Neutrophil (primary cell): ENCODE measurements at regions not wholly inside any gene's neighbourhood (a gene's known extent, or its start where the extent isn't known, plus 50 kb on each side); places are given as distances from the start of the nearest gene placed in this dataset.

Experiments
- H3K27ac ChIP-seq: fragments of 200-600 bp; sonication (generic); 2 replicates; pipeline ENCODE4 v1.5.1; 2016; ENCODE audit warnings: mild to moderate bottlenecking, moderate library complexity
- H3K27me3 ChIP-seq: fragments of 200-600 bp; sonication (generic); 2 replicates; pipeline ENCODE4 v1.6.0; 2016; ENCODE audit warnings: mild to moderate bottlenecking
- H3K36me3 ChIP-seq: fragments of 200-600 bp; sonication (generic); 2 replicates; pipeline ENCODE4 v1.5.1; 2017
- H3K4me1 ChIP-seq, 2 experiments: fragments of 200-600 bp in 1 of 2; sonication (generic) in 1 of 2; 1 replicate in 1 of 2; 2 replicates in 1 of 2; pipeline versions ENCODE4 v1.5.1 to v1.6.1; 2013 to 2016; ENCODE audit warnings: low read depth in 1 of 2, low read length in 1 of 2, mild to moderate bottlenecking in 1 of 2, moderate library complexity in 1 of 2; ENCODE audit not compliant: control insufficient read depth in 1 of 2, insufficient read depth in 1 of 2
- H3K4me3 ChIP-seq, 2 experiments: fragments of 200-600 bp in 1 of 2; sonication (generic) in 1 of 2; 1 replicate in 1 of 2; 2 replicates in 1 of 2; pipeline ENCODE4 v1.5.1; 2013 to 2016; ENCODE audit warnings: low read depth in 1 of 2, low read length in 1 of 2, mild to moderate bottlenecking in 1 of 2, moderate library complexity in 1 of 2
- H3K9me3 ChIP-seq: fragments of 200-600 bp; sonication (generic); 2 replicates; pipeline ENCODE4 v1.5.1; 2016
- TF ChIP-seq, protein P1 (sequence below): fragments of 200-600 bp; sonication (generic); IDR thresholded peaks from 2 replicates; pipeline ENCODE4 v1.5.1; 2016; ENCODE audit warnings: antibody characterized with exemption

DNA sequence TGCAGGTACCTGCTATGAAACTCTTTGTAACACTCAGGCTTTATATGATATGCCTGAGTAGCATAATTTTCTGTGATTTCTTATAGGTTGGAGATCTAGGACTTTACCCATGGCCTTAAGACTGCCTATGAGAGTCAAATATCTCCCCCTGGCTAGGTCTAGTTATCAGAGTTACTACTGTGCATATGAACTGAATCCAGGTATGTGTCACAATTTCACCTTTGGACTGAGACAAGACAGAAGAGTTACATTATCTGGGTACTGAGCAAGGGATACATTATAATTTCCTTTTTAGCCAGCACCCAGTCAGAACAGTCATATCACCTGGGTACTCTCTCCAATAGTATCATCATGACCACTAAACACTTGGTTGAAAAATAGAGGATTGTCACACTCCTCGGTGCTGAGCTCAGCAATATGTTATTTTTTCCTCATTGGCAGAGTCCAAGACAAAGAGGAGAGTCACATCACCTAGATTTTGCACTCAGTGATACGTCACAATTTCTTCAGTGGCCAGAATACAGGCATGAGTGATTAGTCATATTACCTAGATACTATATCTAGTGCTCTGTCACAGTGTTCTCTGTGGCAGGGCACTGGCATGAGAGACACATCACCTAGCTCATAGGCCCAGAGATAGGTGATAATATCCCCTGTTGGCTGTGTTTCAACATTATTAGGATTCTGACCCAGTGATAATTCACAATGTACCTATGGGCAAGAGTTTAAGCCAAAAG lies 1027.6 kb upstream of the AMELY start:
- TF ChIP-seq, protein P1, sequence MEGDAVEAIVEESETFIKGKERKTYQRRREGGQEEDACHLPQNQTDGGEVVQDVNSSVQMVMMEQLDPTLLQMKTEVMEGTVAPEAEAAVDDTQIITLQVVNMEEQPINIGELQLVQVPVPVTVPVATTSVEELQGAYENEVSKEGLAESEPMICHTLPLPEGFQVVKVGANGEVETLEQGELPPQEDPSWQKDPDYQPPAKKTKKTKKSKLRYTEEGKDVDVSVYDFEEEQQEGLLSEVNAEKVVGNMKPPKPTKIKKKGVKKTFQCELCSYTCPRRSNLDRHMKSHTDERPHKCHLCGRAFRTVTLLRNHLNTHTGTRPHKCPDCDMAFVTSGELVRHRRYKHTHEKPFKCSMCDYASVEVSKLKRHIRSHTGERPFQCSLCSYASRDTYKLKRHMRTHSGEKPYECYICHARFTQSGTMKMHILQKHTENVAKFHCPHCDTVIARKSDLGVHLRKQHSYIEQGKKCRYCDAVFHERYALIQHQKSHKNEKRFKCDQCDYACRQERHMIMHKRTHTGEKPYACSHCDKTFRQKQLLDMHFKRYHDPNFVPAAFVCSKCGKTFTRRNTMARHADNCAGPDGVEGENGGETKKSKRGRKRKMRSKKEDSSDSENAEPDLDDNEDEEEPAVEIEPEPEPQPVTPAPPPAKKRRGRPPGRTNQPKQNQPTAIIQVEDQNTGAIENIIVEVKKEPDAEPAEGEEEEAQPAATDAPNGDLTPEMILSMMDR = no peak
- no peak overlapping the region for H3K4me3 ChIP-seq
- no peaks in the 10 kb centered on the region for H3K9me3 ChIP-seq
- no peaks in the 10 kb centered on the region for H3K27me3 ChIP-seq
- no peaks in the 10 kb centered on the region for H3K4me1 ChIP-seq
- H3K36me3 ChIP-seq = no peaks in the 10 kb centered on the region
- no peak overlapping the region for H3K27ac ChIP-seq

DNA sequence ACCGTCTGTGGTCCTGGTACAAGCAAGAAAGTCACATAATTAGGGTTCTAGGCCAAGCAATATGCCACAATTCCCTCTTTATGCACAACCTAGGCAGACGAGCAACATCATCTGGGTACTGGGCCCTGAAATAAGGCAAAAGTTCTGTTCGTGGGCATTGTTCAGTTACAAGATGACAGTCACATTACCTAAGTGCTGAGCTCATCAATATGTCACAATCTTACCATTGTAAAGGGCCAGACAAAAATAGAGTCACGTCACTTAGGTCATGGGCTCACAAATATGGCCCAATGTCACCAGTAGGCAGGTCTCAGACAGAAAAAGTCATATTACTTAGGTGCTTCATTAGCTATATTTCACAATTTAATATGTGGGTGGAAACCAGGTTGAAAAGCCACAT lies 1025.3 kb upstream of the AMELY start:
- Histone ChIP-seq H3K27ac (no peak overlapping the region), H3K9me3 (no peaks in the 10 kb centered on the region), H3K36me3 (no peaks in the 10 kb centered on the region), H3K4me1 (no peaks in the 10 kb centered on the region), H3K27me3 (no peaks in the 10 kb centered on the region), H3K4me3 (no peak overlapping the region)
- TF ChIP-seq, protein P1 = no peak

DNA sequence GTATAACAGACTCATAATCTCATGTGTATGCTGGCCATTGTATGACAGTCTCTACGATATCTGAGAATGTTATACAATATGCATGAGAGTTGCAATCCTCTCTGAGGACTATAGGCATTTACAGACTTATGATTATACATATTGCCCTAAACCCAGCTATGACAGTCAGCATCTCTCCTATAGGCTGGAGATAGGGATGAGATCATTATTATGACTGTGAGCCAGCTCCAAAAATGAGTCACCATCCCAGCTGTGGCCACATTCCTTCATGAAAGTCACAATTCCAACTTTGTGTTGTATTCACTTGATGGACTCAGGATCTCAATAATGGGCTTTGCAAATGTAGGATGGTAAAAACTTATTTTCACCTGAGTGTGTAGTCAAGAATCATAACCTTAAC lies 1024.5 kb upstream of the AMELY start:
- TF ChIP-seq, protein P1 = no peak
- Histone ChIP-seq H3K27ac (no peak overlapping the region), H3K27me3 (no peaks in the 10 kb centered on the region), H3K9me3 (no peaks in the 10 kb centered on the region), H3K36me3 (no peaks in the 10 kb centered on the region), H3K4me3 (no peak overlapping the region), H3K4me1 (no peaks in the 10 kb centered on the region)

DNA sequence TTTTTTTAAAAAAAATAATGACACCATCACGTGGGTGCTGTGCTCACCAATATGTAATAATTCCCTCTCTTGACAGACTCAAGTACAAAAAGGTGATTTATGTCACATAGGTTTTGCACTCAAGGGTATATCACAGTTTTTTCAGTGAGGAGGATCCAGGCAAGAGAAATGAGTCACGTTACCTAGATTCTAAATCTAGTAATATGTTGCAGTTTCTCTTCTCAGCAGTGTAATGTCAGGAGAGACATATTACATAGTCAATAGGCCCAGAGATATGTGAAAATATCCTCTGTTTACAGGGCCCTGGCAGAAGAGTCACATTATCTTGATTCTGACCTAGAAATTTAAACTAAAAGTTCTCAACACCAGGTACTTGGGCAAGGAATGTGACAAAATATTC lies 1024.1 kb upstream of the AMELY start:
- H3K27me3 ChIP-seq = no peaks in the 10 kb centered on the region
- no peak overlapping the region for H3K4me3 ChIP-seq
- H3K4me1 ChIP-seq = no peaks in the 10 kb centered on the region
- no peaks in the 10 kb centered on the region for H3K9me3 ChIP-seq
- TF ChIP-seq, protein P1 = no peak
- no peaks in the 10 kb centered on the region for H3K36me3 ChIP-seq
- H3K27ac ChIP-seq = no peak overlapping the region

DNA sequence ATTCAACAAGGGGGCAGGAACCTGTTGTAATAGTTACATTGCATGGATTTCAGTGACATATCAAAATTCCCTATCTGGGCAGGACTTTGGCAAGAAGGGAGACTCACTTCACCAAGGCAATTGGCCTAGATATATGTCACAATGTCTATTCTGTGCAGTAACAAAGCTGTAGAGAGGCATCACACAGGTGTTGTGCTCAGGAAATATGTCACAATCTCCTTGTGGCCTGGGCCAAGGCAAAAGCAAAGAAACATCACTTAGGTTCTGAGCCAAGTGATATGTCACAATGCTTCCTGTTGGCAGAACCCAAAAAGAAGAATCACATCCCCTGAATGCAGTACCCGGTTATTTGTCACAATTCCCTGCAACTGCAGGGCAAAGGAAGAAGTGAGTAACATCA lies 1020.9 kb upstream of the AMELY start:
- Histone ChIP-seq H3K27ac (peak overlapping the region; percentile 52), H3K9me3 (no peaks in the 10 kb centered on the region), H3K27me3 (no peaks in the 10 kb centered on the region), H3K4me3 (no peak overlapping the region), H3K4me1 (no peaks in the 10 kb centered on the region), H3K36me3 (no peaks in the 10 kb centered on the region)
- TF ChIP-seq, protein P1 = no peak
